Stimulated activated naive CD8-positive, alpha-beta T cell treated with anti-CD3 and anti-CD28 coated beads, Interleukin-15, Interleukin-2, amounts not matched to agents 100 ng/mL and 50 ng/mL, for 24 hours (primary cell): ENCODE measurements at regions not wholly inside any gene's neighbourhood (a gene's known extent, or its start where the extent isn't known, plus 50 kb on each side); places are given as distances from the start of the nearest gene placed in this dataset.

Source experiments
- H3K27ac Mint-ChIP-seq: one replicate; pipeline ENCODE4 v1.8.0; 2021; ENCODE audit warnings: mild to moderate bottlenecking, mixed read lengths
- H3K27me3 Mint-ChIP-seq: one replicate; pipeline ENCODE4 v1.8.0; 2021; ENCODE audit warnings: mixed read lengths
- H3K36me3 Mint-ChIP-seq: one replicate; pipeline ENCODE4 v1.8.0; 2021; ENCODE audit warnings: low read depth, mixed read lengths
- H3K4me1 Mint-ChIP-seq: one replicate; pipeline ENCODE4 v1.8.0; 2021; ENCODE audit warnings: low read depth, mixed read lengths
- H3K4me3 Mint-ChIP-seq: one replicate; pipeline ENCODE4 v1.8.0; 2021; ENCODE audit warnings: mild to moderate bottlenecking, mixed read lengths
- H3K9me3 Mint-ChIP-seq: one replicate; pipeline ENCODE4 v1.8.0; 2021; ENCODE audit warnings: mixed read lengths

- no peak overlapping the region for H3K27ac Mint-ChIP-seq
- H3K36me3 Mint-ChIP-seq = no peaks in the 10 kb centered on the region
- peaks cover 3% of the 10 kb centered on the region for H3K27me3 Mint-ChIP-seq
- H3K4me3 Mint-ChIP-seq = no peak overlapping the region
- peaks cover 8% of the 10 kb centered on the region for H3K9me3 Mint-ChIP-seq
- no peaks in the 10 kb centered on the region for H3K4me1 Mint-ChIP-seq
Observed at GRCh38 chr2:126822115-126822514, 76.6 kb upstream of the TEX51 start.

- no peaks in the 10 kb centered on the region for H3K36me3 Mint-ChIP-seq
- H3K27ac Mint-ChIP-seq = no peak overlapping the region
- H3K9me3 Mint-ChIP-seq = peaks cover under 1% of the 10 kb centered on the region
- H3K27me3 Mint-ChIP-seq = peaks cover 3% of the 10 kb centered on the region
- H3K4me1 Mint-ChIP-seq = no peaks in the 10 kb centered on the region
- no peak overlapping the region for H3K4me3 Mint-ChIP-seq
Observed at GRCh38 chr2:126822921-126823320, 75.8 kb upstream of the TEX51 start.

DNA sequence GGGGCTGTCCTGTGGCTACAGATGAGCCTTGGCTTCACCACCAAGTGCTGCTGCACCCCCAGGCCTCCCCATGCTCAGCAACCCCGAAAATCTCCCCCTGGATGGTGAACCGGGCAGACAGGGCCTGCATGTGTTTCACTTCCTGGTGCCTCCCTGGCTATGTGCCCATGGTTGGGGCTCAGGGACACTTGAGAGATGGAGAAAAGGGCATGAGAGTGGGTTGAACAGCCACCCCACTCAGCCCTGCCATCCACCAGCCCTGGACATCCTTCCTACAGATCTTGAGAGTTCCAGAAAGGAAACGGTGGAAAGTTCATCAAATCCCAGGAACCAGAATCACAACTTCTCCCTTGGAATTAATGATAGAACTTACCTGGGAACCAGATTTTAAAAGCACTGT, 74.7 kb upstream of the TEX51 start:
- no peak overlapping the region for H3K4me3 Mint-ChIP-seq

GRCh38 chr2:126824663-126825062, 74.0 kb upstream of the TEX51 start:
- Mint-ChIP-seq H3K36me3 (no peaks in the 10 kb centered on the region), H3K4me3 (no peak overlapping the region), H3K9me3 (no peaks in the 10 kb centered on the region), H3K27ac (no peak overlapping the region), H3K4me1 (no peaks in the 10 kb centered on the region), H3K27me3 (peaks cover 3% of the 10 kb centered on the region)

More for the DNA sequence above, 74.7 kb upstream of the TEX51 start:
- Mint-ChIP-seq H3K27me3 (peaks cover 3% of the 10 kb centered on the region), H3K36me3 (no peaks in the 10 kb centered on the region), H3K27ac (no peak overlapping the region), H3K9me3 (no peaks in the 10 kb centered on the region), H3K4me1 (no peaks in the 10 kb centered on the region)

DNA sequence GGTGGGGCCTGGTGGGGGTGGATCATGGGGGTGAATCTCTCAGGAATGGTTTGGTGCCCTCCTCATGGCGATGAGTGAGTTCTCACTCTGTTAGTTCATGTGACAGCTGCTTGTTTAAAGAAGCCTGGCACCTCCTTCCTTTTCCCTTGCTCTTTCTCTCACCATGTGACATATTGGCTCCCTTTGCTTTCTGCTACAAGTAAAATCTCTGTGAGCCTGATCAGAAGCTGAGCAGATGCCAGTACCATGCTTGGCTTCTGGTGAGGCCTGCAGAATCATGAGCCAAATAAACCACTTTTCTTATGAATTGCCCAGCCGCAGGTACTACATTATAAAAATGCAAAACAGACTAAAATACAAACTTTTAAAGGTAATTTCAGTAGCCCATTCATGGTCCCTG, 73.4 kb upstream of the TEX51 start:
- no peak overlapping the region for H3K27ac Mint-ChIP-seq
- no peak overlapping the region for H3K4me3 Mint-ChIP-seq
- no peaks in the 10 kb centered on the region for H3K4me1 Mint-ChIP-seq
- H3K36me3 Mint-ChIP-seq = no peaks in the 10 kb centered on the region
- peaks cover 3% of the 10 kb centered on the region for H3K27me3 Mint-ChIP-seq
- H3K9me3 Mint-ChIP-seq = no peaks in the 10 kb centered on the region

GRCh38 chr2:126826491-126826890, 72.2 kb upstream of the TEX51 start:
- Mint-ChIP-seq H3K4me1 (no peaks in the 10 kb centered on the region), H3K9me3 (no peaks in the 10 kb centered on the region), H3K27ac (no peak overlapping the region), H3K4me3 (no peak overlapping the region), H3K36me3 (no peaks in the 10 kb centered on the region), H3K27me3 (no peaks in the 10 kb centered on the region)

GRCh38 chr2:126827371-126827770, 71.3 kb upstream of the TEX51 start:
- Mint-ChIP-seq H3K4me1 (no peaks in the 10 kb centered on the region), H3K27me3 (no peaks in the 10 kb centered on the region), H3K9me3 (no peaks in the 10 kb centered on the region), H3K27ac (no peak overlapping the region), H3K4me3 (no peak overlapping the region), H3K36me3 (no peaks in the 10 kb centered on the region)

DNA sequence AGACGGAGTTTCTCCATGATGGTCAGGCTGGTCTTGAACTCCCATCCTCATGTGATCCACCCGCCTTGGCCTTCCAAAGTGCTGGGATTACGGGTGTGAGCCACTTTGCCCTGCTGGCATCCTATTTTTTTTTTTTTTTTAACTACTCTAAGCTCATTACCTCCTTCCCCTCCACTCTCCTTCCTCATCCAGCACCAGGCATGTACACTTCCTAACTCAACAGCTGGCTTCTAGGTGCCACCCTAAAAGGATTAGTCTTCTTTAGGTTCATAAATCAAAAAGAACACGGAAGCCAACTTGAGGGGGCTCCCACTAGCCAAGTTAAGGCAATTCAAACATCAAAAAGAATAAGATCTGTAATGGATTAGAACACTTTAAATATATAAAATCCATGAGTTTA, 70.6 kb upstream of the TEX51 start:
- Mint-ChIP-seq H3K4me1 (no peaks in the 10 kb centered on the region), H3K27ac (no peak overlapping the region), H3K4me3 (no peak overlapping the region), H3K9me3 (no peaks in the 10 kb centered on the region), H3K36me3 (no peaks in the 10 kb centered on the region), H3K27me3 (no peaks in the 10 kb centered on the region)

- Mint-ChIP-seq H3K27ac (no peak overlapping the region), H3K4me1 (no peaks in the 10 kb centered on the region), H3K36me3 (no peaks in the 10 kb centered on the region), H3K9me3 (no peaks in the 10 kb centered on the region), H3K27me3 (no peaks in the 10 kb centered on the region), H3K4me3 (no peak overlapping the region)
Observed at GRCh38 chr2:126828491-126828890, 70.2 kb upstream of the TEX51 start.

DNA sequence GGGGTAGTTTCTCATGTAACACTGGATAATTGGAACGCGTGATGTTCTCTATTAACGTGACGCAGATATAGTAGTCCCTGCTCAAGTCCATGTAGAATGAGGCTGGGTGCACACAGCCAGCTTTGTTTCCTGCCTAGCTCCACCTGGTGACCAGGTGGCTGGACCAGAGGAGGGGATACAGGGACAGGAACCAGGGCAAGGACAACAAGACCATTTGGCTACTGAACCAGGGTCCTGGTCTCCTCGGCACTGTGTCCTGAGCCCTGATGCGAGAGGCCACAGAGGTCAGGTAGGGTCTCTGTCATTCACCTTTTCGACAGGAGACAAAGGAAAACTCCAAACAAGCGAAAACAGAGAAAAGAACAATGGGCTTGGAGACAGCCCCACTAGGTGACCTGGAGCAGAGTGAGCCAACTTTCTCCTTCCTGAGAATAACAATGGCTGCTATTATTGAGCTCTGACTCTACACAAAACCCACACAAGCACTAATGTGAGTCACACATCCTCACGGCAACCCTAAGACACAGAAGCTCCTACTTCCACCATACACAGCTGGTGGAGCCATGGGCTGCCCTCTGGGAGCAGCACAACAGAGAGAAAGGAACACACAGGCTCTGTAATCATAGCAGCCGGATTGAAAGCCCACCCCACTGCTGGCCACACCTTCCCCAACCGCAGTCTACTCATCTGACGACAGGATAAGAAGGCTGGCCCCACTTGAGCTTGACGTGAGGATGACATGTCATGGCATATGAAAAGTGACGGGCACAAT, 67.3 kb upstream of the TEX51 start:
- H3K9me3 Mint-ChIP-seq = no peaks in the 10 kb centered on the region
- no peak overlapping the region for H3K27ac Mint-ChIP-seq

GRCh38 chr2:126832014-126832413, 66.7 kb upstream of the TEX51 start:
- Mint-ChIP-seq H3K36me3 (no peaks in the 10 kb centered on the region), H3K27ac (no peak overlapping the region), H3K27me3 (no peaks in the 10 kb centered on the region), H3K4me3 (no peak overlapping the region), H3K9me3 (no peaks in the 10 kb centered on the region), H3K4me1 (no peaks in the 10 kb centered on the region)

More for the DNA sequence above, 67.3 kb upstream of the TEX51 start:
- Mint-ChIP-seq H3K36me3 (no peaks in the 10 kb centered on the region), H3K27me3 (no peaks in the 10 kb centered on the region), H3K4me3 (no peak overlapping the region), H3K4me1 (no peaks in the 10 kb centered on the region)

- Mint-ChIP-seq H3K36me3 (no peaks in the 10 kb centered on the region), H3K27me3 (no peaks in the 10 kb centered on the region), H3K9me3 (no peaks in the 10 kb centered on the region), H3K4me3 (no peak overlapping the region), H3K27ac (no peak overlapping the region), H3K4me1 (no peaks in the 10 kb centered on the region)
Observed at GRCh38 chr2:126832757-126833156, 65.9 kb upstream of the TEX51 start.

GRCh38 chr2:126834006-126834659, 64.6 kb upstream of the TEX51 start:
- no peaks in the 10 kb centered on the region for H3K9me3 Mint-ChIP-seq
- H3K27me3 Mint-ChIP-seq = no peaks in the 10 kb centered on the region
- H3K4me1 Mint-ChIP-seq = no peaks in the 10 kb centered on the region
- H3K36me3 Mint-ChIP-seq = no peaks in the 10 kb centered on the region
- H3K4me3 Mint-ChIP-seq = no peak overlapping the region
- H3K27ac Mint-ChIP-seq = no peak overlapping the region

GRCh38 chr2:126835261-126835660, 63.4 kb upstream of the TEX51 start:
- no peak overlapping the region for H3K4me3 Mint-ChIP-seq
- no peaks in the 10 kb centered on the region for H3K36me3 Mint-ChIP-seq
- H3K9me3 Mint-ChIP-seq = no peaks in the 10 kb centered on the region

DNA sequence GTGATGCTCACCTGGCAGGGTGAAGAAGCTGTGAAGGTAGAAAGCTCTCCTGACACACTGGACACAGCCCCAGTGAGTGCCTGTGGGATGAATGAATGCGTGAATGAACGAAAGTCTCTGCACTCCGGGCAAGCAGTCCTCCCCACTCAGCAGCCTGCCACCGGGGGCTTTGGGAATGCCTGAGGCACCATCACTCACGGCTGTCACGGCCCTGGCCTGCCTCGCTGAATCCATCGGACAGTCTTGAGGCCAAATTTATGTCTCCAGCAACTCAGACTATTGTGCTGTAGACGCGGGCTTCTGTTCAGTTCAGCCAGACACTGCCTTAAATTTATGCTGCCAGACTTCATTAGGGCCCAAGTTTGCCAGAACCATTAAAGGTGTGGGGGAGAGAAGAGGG, 62.9 kb upstream of the TEX51 start:
- Mint-ChIP-seq H3K27ac (no peak overlapping the region), H3K4me3 (no peak overlapping the region), H3K27me3 (no peaks in the 10 kb centered on the region), H3K36me3 (no peaks in the 10 kb centered on the region), H3K9me3 (no peaks in the 10 kb centered on the region), H3K4me1 (no peaks in the 10 kb centered on the region)

More at GRCh38 chr2:126835261-126835660, 63.4 kb upstream of the TEX51 start:
- no peak overlapping the region for H3K27ac Mint-ChIP-seq
- no peaks in the 10 kb centered on the region for H3K27me3 Mint-ChIP-seq
- no peaks in the 10 kb centered on the region for H3K4me1 Mint-ChIP-seq
